ENCODE measurements at regions not wholly inside any gene's neighbourhood (a gene's known extent, or its start where the extent isn't known, plus 50 kb on each side); places are given as distances from the start of the nearest gene placed in this dataset.

DNA sequence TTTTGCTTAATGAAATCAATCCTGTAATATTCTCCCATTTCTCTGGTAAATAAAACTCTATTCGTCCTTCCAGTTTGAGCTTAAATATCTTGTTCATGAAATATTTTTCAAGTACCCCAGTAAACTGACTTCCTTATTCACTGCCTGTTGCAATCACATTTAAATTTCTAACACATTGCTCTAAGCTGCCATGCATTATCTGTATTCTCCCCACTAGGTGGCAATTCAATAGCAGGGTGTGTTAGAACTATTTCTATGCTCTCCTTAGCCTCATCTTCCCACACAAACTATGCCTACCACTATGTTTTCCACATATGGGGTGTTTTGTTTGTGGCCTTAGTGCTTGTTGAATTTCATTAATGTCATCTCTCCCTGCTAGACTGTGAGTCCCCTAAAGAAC, 377.1 kb upstream of the HS3ST1 start:
- in situ Hi-C loops (cut with MboI; ENCODE audit: low sequenced_read_pairs in 4 of 4) (no loop called here), intact Hi-C loops (cut with DNase I; ENCODE audit: low total_unique reads) (no loop called here)
- no peak for ATAC-seq
- Histone ChIP-seq H3K27ac (no peak overlapping the region), H3K4me3 (no peak overlapping the region), H3K4me1 (no peaks in the 10 kb centered on the region), H3K9me3 (no peaks in the 10 kb centered on the region), H3K27me3 (no peaks in the 10 kb centered on the region), H3K36me3 (no peaks in the 10 kb centered on the region)
- TF ChIP-seq, protein P1, sequence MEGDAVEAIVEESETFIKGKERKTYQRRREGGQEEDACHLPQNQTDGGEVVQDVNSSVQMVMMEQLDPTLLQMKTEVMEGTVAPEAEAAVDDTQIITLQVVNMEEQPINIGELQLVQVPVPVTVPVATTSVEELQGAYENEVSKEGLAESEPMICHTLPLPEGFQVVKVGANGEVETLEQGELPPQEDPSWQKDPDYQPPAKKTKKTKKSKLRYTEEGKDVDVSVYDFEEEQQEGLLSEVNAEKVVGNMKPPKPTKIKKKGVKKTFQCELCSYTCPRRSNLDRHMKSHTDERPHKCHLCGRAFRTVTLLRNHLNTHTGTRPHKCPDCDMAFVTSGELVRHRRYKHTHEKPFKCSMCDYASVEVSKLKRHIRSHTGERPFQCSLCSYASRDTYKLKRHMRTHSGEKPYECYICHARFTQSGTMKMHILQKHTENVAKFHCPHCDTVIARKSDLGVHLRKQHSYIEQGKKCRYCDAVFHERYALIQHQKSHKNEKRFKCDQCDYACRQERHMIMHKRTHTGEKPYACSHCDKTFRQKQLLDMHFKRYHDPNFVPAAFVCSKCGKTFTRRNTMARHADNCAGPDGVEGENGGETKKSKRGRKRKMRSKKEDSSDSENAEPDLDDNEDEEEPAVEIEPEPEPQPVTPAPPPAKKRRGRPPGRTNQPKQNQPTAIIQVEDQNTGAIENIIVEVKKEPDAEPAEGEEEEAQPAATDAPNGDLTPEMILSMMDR (IDR thresholded peaks at IDR 0.05 in 4 of 5, conservative IDR thresholded peaks at IDR 0.05 in 1 of 5) = peak in 1 of 5 experiments; percentile 21
- no peak for TF ChIP-seq POLR2A (IDR thresholded peaks at IDR 0.05)
- no peak for DNase-seq

GRCh38 chr4:11801466-11802446, 373.1 kb upstream of the HS3ST1 start:
- Histone ChIP-seq H3K9me3 (no peaks in the 10 kb centered on the region), H3K27ac (no peak overlapping the region), H3K4me1 (no peaks in the 10 kb centered on the region), H3K4me3 (no peak overlapping the region), H3K36me3 (no peaks in the 10 kb centered on the region), H3K27me3 (no peaks in the 10 kb centered on the region)
- TF ChIP-seq, protein P1 (IDR thresholded peaks at IDR 0.05 in 4 of 5, conservative IDR thresholded peaks at IDR 0.05 in 1 of 5) = no peak
- TF ChIP-seq POLR2A (IDR thresholded peaks at IDR 0.05) = no peak
- in situ Hi-C loops (cut with MboI; ENCODE audit: low sequenced_read_pairs in 4 of 4) = no loop called here
- DNase-seq (no peak), ATAC-seq (no peak)
- intact Hi-C loops (cut with DNase I; ENCODE audit: low total_unique reads) = no loop called here

- no peaks in the 10 kb centered on the region for H3K27me3 ChIP-seq
Observed at GRCh38 chr4:11799196-11799595, 370.5 kb upstream of the HS3ST1 start.

DNA sequence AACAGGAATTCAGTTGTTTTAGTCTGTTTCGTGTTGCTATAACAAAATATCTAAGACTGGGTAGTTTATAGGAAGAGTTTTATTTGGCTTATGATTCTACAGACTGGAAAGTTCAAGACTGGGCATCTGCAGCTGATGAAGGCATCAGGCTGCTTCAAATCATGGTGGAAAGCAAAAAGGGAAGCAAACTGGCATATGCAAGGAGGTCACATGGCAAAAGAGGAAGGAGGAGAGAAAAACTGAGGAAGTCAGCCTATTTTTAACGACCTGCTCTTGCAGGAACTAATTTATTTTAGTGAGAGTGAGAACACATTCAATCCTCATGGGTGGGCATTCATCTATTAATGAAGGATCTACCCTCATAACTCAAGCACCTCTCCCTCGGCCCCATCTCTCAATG, 363.1 kb upstream of the HS3ST1 start:
- in situ Hi-C loops (cut with MboI; ENCODE audit: low sequenced_read_pairs in 4 of 4) = no loop called here
- H3K27ac ChIP-seq = no peak overlapping the region

More at GRCh38 chr4:11799196-11799595, 370.5 kb upstream of the HS3ST1 start:
- Histone ChIP-seq H3K36me3 (no peaks in the 10 kb centered on the region), H3K9me3 (no peaks in the 10 kb centered on the region), H3K27ac (no peak overlapping the region), H3K4me1 (no peaks in the 10 kb centered on the region), H3K4me3 (no peak overlapping the region)
- DNase-seq (no peak), ATAC-seq (no peak)
- TF ChIP-seq, protein P1 (IDR thresholded peaks at IDR 0.05 in 4 of 5, conservative IDR thresholded peaks at IDR 0.05 in 1 of 5) = no peak
- in situ Hi-C loops (cut with MboI; ENCODE audit: low sequenced_read_pairs in 4 of 4) = no loop called here
- intact Hi-C loops (cut with DNase I; ENCODE audit: low total_unique reads) = no loop called here

More for the DNA sequence above, 363.1 kb upstream of the HS3ST1 start:
- H3K36me3 ChIP-seq = no peaks in the 10 kb centered on the region
- intact Hi-C loops (cut with DNase I; ENCODE audit: low total_unique reads) = no loop called here
- H3K27me3 ChIP-seq = no peaks in the 10 kb centered on the region
- ATAC-seq (no peak), DNase-seq (no peak)
- H3K4me3 ChIP-seq = no peak overlapping the region
- TF ChIP-seq POLR2A (IDR thresholded peaks at IDR 0.05) = no peak
- TF ChIP-seq, protein P1 (IDR thresholded peaks at IDR 0.05 in 4 of 5, conservative IDR thresholded peaks at IDR 0.05 in 1 of 5) = no peak
- no peaks in the 10 kb centered on the region for H3K9me3 ChIP-seq
- no peaks in the 10 kb centered on the region for H3K4me1 ChIP-seq
